Mucosa of descending colon (tissue), 3 donors: ENCODE measurements at regions not wholly inside any gene's neighbourhood (a gene's known extent, or its start where the extent isn't known, plus 50 kb on each side); places are given as distances from the start of the nearest gene placed in this dataset.

Source experiments
- ATAC-seq: fragments of 200-7000 bp; cut with Tn5 transposase; one replicate; pipeline ENCODE4 v1.9.1; 2020; ENCODE audit warnings: mild to moderate bottlenecking, moderate library complexity
- DNase-seq, 3 donors: peaks; one replicate each; pipeline ENCODE4 v3.0.0-alpha.2; 2020
- H3K36me3 ChIP-seq: fragments of 200-600 bp; one replicate; pipeline ENCODE4 v1.8.0; 2021; ENCODE audit warnings: low read depth, mild to moderate bottlenecking
- H3K4me1 ChIP-seq: fragments of 200-600 bp; one replicate; pipeline ENCODE4 v1.8.0; 2021; ENCODE audit warnings: low read depth, mild to moderate bottlenecking
- H3K4me3 ChIP-seq: fragments of 200-600 bp; one replicate; pipeline ENCODE4 v1.8.0; 2021; ENCODE audit warnings: mild to moderate bottlenecking
- H3K9me3 ChIP-seq: fragments of 200-600 bp; one replicate; pipeline ENCODE4 v1.8.0; 2021; ENCODE audit warnings: mild to moderate bottlenecking
- CTCF ChIP-seq: fragments of 200-600 bp; IDR thresholded peaks from one replicate; pipeline ENCODE4 v1.8.0; 2022; ENCODE audit warnings: antibody characterized with exemption, mild to moderate bottlenecking
- intact Hi-C, 2 donors: fragments of 100-400 bp; cut with DNase I in 1 of 2; cut with micrococcal nuclease in 1 of 2; formaldehyde crosslinking; loops; one replicate each; pipeline versions ENCODE4 v1.11.0 to v1.11.1; 2022; cut with DNase I, micrococcal nuclease
- donor health status: DM: no; HTN: no; CAD: no; lungs with moderate emphysema.
- donor health status: DM: no; HTN: no; CAD: no.
- donor health status: DM: no; HTN: yes; CAD: no.

- Histone ChIP-seq H3K36me3 (no peaks in the 10 kb centered on the region), H3K4me1 (no peaks in the 10 kb centered on the region), H3K4me3 (no peak overlapping the region), H3K9me3 (no peaks in the 10 kb centered on the region)
- TF ChIP-seq CTCF = no peak
- intact Hi-C loops = loop anchor here (5.0 kb wide), 3 partner anchors 292 to 352 kb away; no protein-coding TSS in a partner anchor
- no peak for DNase-seq
- ATAC-seq = peak; percentile 16
Observed at GRCh38 chr4:74674750-74675149, 119.6 kb downstream of the BTC start.

- Histone ChIP-seq H3K36me3 (no peaks in the 10 kb centered on the region), H3K4me1 (no peaks in the 10 kb centered on the region), H3K4me3 (no peak overlapping the region), H3K9me3 (no peaks in the 10 kb centered on the region)
- TF ChIP-seq CTCF = peak; percentile 45
- peak in 1 of 3 donors; percentile 62 for DNase-seq
- intact Hi-C loops = loop anchor here in 1 of 2 donors (5.0 kb wide), 2 partner anchors 303 to 353 kb away; no protein-coding TSS in a partner anchor
- peak; percentile 88 for ATAC-seq
Observed at GRCh38 chr4:74675673-74676279, 118.5 kb downstream of the BTC start.

GRCh38 chr4:74682567-74683359 is 111.6 kb downstream of the BTC start:
- H3K4me1 ChIP-seq = no peaks in the 10 kb centered on the region
- ATAC-seq = peak; percentile 49
- no peaks in the 10 kb centered on the region for H3K36me3 ChIP-seq
- no peak for TF ChIP-seq CTCF
- no peak overlapping the region for H3K4me3 ChIP-seq
- no peak for DNase-seq
- no peaks in the 10 kb centered on the region for H3K9me3 ChIP-seq
- intact Hi-C loops = no loop called here

GRCh38 chr4:74692972-74693371 is 101.4 kb downstream of the BTC start:
- H3K9me3 ChIP-seq = no peaks in the 10 kb centered on the region
- no peaks in the 10 kb centered on the region for H3K36me3 ChIP-seq
- H3K4me1 ChIP-seq = no peaks in the 10 kb centered on the region
- no peak for TF ChIP-seq CTCF
- H3K4me3 ChIP-seq = no peak overlapping the region
- ATAC-seq (no peak), DNase-seq (no peak)
- intact Hi-C loops = no loop called here
